H1 (cell line): ENCODE measurements at regions not wholly inside any gene's neighbourhood (a gene's known extent, or its start where the extent isn't known, plus 50 kb on each side); places are given as distances from the start of the nearest gene placed in this dataset.

Source experiments
- BACH1 ChIP-seq: IDR thresholded peaks from 2 replicates; pipeline ENCODE4 v1.6.1; 2012; ENCODE audit warnings: low read length, improper control_type of control experiment
- BRCA1 ChIP-seq: IDR thresholded peaks from 2 replicates; pipeline ENCODE4 v1.6.1; 2012; ENCODE audit warnings: low read depth, low read length, improper control_type of control experiment
- CHD7 ChIP-seq: fragments of 300-600 bp; sonication (generic); IDR thresholded peaks from 2 replicates; pipeline ENCODE4 v1.7.1; 2012; ENCODE audit warnings: low read length, moderate library complexity, mild to moderate bottlenecking, inconsistent platforms; ENCODE audit not compliant: insufficient replicate concordance
- E2F6 ChIP-seq: IDR thresholded peaks from 2 replicates; pipeline ENCODE4 v1.6.1; 2012; ENCODE audit warnings: inconsistent platforms
- EGR1 ChIP-seq: IDR thresholded peaks from 2 replicates; pipeline ENCODE4 v1.6.1; 2011; ENCODE audit warnings: low read depth, low read length, borderline replicate concordance
- KDM1A ChIP-seq: fragments of 200-600, 300-600 bp; sonication (generic); IDR thresholded peaks from 2 replicates; pipeline ENCODE4 v1.7.1; 2016; ENCODE audit warnings: mild to moderate bottlenecking, low read length, borderline replicate concordance
- MAFK ChIP-seq: IDR thresholded peaks from 2 replicates; pipeline ENCODE4 v1.6.1; 2012; ENCODE audit warnings: low read depth, mild to moderate bottlenecking, improper control_type of control experiment, low read length
- POLR2AphosphoS5 ChIP-seq: IDR thresholded peaks from 2 replicates; pipeline ENCODE4 v1.6.1; 2011; ENCODE audit warnings: low read depth, low read length
- SP4 ChIP-seq: IDR thresholded peaks from 2 replicates; pipeline ENCODE4 v1.6.1; 2012; ENCODE audit warnings: low read length, inconsistent platforms
- SUZ12 ChIP-seq: fragments of 200-600 bp; sonication (generic); IDR thresholded peaks from 2 replicates; pipeline ENCODE4 v1.6.1; 2012; ENCODE audit warnings: mild to moderate bottlenecking, inconsistent platforms, low read length, moderate library complexity, mixed read lengths

GRCh38 chr14:101247842-101248725 lies 313.2 kb upstream of the DIO3 start (continued):
- TF ChIP-seq CHD7 (no peak), BRCA1 (no peak), SUZ12 (no peak), EGR1 (no peak), POLR2AphosphoS5 (no peak), MAFK (no peak), E2F6 (no peak), BACH1 (no peak), SP4 (no peak), KDM1A (no peak)
